ENCODE measurements at regions not wholly inside any gene's neighbourhood (a gene's known extent, or its start where the extent isn't known, plus 50 kb on each side); places are given as distances from the start of the nearest gene placed in this dataset.

GRCh38 chr2:85959185-85959584, 70.4 kb upstream of the ST3GAL5 start:
- H3K27ac ChIP-seq: no peak overlapping the region
- intact Hi-C loops (cut with DNase I): no loop called here
- no peaks in the 10 kb centered on the region for H3K36me3 ChIP-seq
- H3K9me3 ChIP-seq: no peaks in the 10 kb centered on the region
- H3K27me3 ChIP-seq: no peaks in the 10 kb centered on the region
- DNase-seq (no peak), ATAC-seq (no peak)
- no peak overlapping the region for H3K4me3 ChIP-seq
- TF ChIP-seq, protein P1, sequence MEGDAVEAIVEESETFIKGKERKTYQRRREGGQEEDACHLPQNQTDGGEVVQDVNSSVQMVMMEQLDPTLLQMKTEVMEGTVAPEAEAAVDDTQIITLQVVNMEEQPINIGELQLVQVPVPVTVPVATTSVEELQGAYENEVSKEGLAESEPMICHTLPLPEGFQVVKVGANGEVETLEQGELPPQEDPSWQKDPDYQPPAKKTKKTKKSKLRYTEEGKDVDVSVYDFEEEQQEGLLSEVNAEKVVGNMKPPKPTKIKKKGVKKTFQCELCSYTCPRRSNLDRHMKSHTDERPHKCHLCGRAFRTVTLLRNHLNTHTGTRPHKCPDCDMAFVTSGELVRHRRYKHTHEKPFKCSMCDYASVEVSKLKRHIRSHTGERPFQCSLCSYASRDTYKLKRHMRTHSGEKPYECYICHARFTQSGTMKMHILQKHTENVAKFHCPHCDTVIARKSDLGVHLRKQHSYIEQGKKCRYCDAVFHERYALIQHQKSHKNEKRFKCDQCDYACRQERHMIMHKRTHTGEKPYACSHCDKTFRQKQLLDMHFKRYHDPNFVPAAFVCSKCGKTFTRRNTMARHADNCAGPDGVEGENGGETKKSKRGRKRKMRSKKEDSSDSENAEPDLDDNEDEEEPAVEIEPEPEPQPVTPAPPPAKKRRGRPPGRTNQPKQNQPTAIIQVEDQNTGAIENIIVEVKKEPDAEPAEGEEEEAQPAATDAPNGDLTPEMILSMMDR (IDR thresholded peaks at IDR 0.05): no peak
- peaks cover 4% of the 10 kb centered on the region for H3K4me1 ChIP-seq

DNA sequence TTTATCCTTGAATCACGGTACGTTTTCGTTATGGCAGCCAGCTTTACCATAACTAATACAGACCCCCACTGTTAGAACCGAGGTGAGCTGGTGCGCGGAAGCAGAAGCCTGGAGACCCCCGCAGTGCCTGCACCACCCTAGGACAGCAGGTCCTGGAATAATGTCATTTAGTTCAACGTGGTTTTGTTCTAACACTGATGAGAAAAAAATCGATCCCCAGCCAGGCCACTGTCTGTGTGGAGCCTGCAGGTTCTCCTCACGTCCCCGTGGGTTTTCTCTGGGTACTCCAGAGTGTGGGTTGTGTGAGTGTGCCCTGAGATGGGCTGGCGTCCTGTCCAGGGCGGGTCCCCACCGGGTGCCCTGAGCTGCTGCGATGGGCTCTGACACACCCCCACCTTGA, 69.9 kb upstream of the ST3GAL5 start:
- no peak overlapping the region for H3K27ac ChIP-seq
- H3K9me3 ChIP-seq: no peaks in the 10 kb centered on the region
- intact Hi-C loops (cut with DNase I): no loop called here
- no peaks in the 10 kb centered on the region for H3K27me3 ChIP-seq
- peaks cover 4% of the 10 kb centered on the region for H3K4me1 ChIP-seq
- TF ChIP-seq, protein P1 (IDR thresholded peaks at IDR 0.05): no peak
- no peak for DNase-seq
- ATAC-seq: no peak
- H3K4me3 ChIP-seq: no peak overlapping the region
- H3K36me3 ChIP-seq: no peaks in the 10 kb centered on the region

- no peak for DNase-seq
These were observed 68.5 kb upstream of the ST3GAL5 start for GRCh38 chr2:85957256-85957655.

GRCh38 chr2:85956646-85957039, 67.9 kb upstream of the ST3GAL5 start:
- H3K27me3 ChIP-seq: no peaks in the 10 kb centered on the region
- H3K4me1 ChIP-seq: peaks cover 4% of the 10 kb centered on the region
- no peaks in the 10 kb centered on the region for H3K36me3 ChIP-seq
- H3K27ac ChIP-seq: peak overlapping the region; percentile 75
- DNase-seq (no peak), ATAC-seq (no peak)
- no peaks in the 10 kb centered on the region for H3K9me3 ChIP-seq
- TF ChIP-seq, protein P1 (IDR thresholded peaks at IDR 0.05): no peak
- intact Hi-C loops (cut with DNase I): no loop called here
- no peak overlapping the region for H3K4me3 ChIP-seq

More at GRCh38 chr2:85957256-85957655, 68.5 kb upstream of the ST3GAL5 start:
- intact Hi-C loops (cut with DNase I): no loop called here
- Histone ChIP-seq H3K36me3 (no peaks in the 10 kb centered on the region), H3K27ac (peak overlapping the region; percentile 75), H3K4me3 (no peak overlapping the region), H3K27me3 (no peaks in the 10 kb centered on the region), H3K4me1 (peaks cover 4% of the 10 kb centered on the region), H3K9me3 (no peaks in the 10 kb centered on the region)
- TF ChIP-seq, protein P1 (IDR thresholded peaks at IDR 0.05): no peak
- ATAC-seq: no peak

DNA sequence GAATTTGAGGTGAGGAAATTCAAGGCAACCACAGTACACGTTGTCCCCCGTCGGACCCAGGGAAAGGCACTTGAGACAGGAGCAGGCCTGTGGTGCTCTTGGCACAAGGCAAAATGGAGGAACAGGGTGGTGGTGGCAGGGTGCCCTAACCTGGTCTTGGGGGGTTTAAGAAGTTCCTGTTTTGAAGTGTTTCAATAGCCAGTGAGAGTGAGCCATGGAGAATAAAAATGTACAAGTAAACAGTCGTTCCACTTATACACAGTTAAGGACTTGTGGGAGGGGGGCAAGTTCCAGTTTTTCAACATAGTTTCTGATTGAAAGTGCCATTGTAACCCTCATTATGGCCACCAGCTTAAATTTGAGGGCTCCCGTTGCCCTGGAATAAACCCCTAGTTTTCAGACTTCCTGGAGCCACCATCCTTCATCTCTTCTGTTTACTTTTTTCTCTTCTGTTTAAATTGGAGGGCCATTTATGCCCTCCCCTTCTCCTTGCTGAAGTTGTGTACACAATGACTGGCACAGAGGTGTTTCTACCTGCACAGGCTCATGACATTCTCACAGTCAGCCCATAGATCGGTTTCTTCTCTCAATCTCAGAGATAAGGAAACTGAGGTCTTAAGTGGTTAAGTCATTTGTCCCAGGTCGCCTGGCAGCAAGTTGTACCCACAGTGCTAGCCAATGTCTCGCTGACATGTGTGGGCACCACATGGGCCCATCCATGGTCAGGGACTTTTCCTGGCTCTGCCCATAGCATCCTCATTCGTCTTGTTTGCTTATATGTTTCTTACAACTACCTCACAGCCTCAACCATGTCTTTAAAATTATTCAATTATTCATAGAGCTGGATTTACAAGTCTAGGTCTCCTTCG, 66.0 kb upstream of the ST3GAL5 start:
- Histone ChIP-seq H3K27ac (peak overlapping the region; percentile 75), H3K27me3 (no peaks in the 10 kb centered on the region), H3K36me3 (no peaks in the 10 kb centered on the region), H3K4me3 (no peak overlapping the region), H3K4me1 (peaks cover 4% of the 10 kb centered on the region), H3K9me3 (no peaks in the 10 kb centered on the region)
- intact Hi-C loops (cut with DNase I): no loop called here
- peak; percentile 94 for DNase-seq
- TF ChIP-seq, protein P1 (IDR thresholded peaks at IDR 0.05): no peak
- ATAC-seq: peak; percentile 82

Measured in upper lobe of right lung (tissue), 1 donor.